Right atrium auricular region (tissue), 2 donors: ENCODE measurements at regions not wholly inside any gene's neighbourhood (a gene's known extent, or its start where the extent isn't known, plus 50 kb on each side); places are given as distances from the start of the nearest gene placed in this dataset.

Experiments used
- DNase-seq: peaks from one replicate; pipeline ENCODE4 v3.0.0-alpha.2; 2019; ENCODE audit warnings: low spot score
- H3K27ac ChIP-seq, 2 donors: fragments of 200-600 bp; sonication (generic); 1 replicate in 1 of 2; 2 replicates in 1 of 2; pipeline ENCODE4 v1.5.1; 2016 to 2019
- H3K27me3 ChIP-seq, 2 donors: fragments of 200-600 bp; sonication (generic); one replicate each; pipeline versions ENCODE4 v1.5.1 to v1.6.0; 2017 to 2019
- H3K36me3 ChIP-seq: fragments of 200-600 bp; sonication (generic); one replicate; pipeline ENCODE4 v1.5.1; 2016
- H3K4me1 ChIP-seq, 2 donors: fragments of 200-600 bp; sonication (generic); one replicate each; pipeline versions ENCODE4 v1.5.1 to v1.6.0; 2017 to 2019
- H3K4me3 ChIP-seq, 2 donors: fragments of 200-600 bp; sonication (generic); 1 replicate in 1 of 2; 2 replicates in 1 of 2; pipeline ENCODE4 v1.5.1; 2017 to 2019; ENCODE audit warnings: mild to moderate bottlenecking in 1 of 2, moderate library complexity in 1 of 2
- H3K9me3 ChIP-seq, 2 donors: fragments of 200-600 bp; sonication (generic); one replicate each; pipeline ENCODE4 v1.5.1; 2019
- CTCF ChIP-seq, 2 donors: fragments of 200-600 bp; sonication (generic); IDR thresholded peaks; one replicate each; pipeline ENCODE4 v1.5.1; 2019; ENCODE audit warnings: antibody characterized with exemption in 2 of 2

GRCh38 chr3:144296808-144297207 lies 325.2 kb downstream of the DIPK2A start:
- no peak overlapping the region for H3K27ac ChIP-seq
- no peak for DNase-seq
- TF ChIP-seq CTCF (IDR thresholded peaks at IDR 0.05): no peak
- no peaks in the 10 kb centered on the region for H3K27me3 ChIP-seq
- H3K36me3 ChIP-seq: no peaks in the 10 kb centered on the region
- no peak overlapping the region for H3K4me3 ChIP-seq
- H3K9me3 ChIP-seq: peaks cover 0 to 2% of the 10 kb centered on the region in 2 donors
- no peaks in the 10 kb centered on the region for H3K4me1 ChIP-seq

- H3K4me1 ChIP-seq: no peaks in the 10 kb centered on the region
- no peaks in the 10 kb centered on the region for H3K27me3 ChIP-seq
- peaks cover 0 to 8% of the 10 kb centered on the region in 2 donors for H3K9me3 ChIP-seq
- H3K4me3 ChIP-seq: no peak overlapping the region
- H3K27ac ChIP-seq: no peak overlapping the region
- no peak for TF ChIP-seq CTCF (IDR thresholded peaks at IDR 0.05)
- DNase-seq: no peak
- H3K36me3 ChIP-seq: no peaks in the 10 kb centered on the region
Measured at GRCh38 chr3:144301863-144302262, 330.2 kb downstream of the DIPK2A start.

GRCh38 chr3:144307951-144308350 lies 336.3 kb downstream of the DIPK2A start:
- no peak overlapping the region for H3K4me3 ChIP-seq
- H3K4me1 ChIP-seq: no peaks in the 10 kb centered on the region
- no peak for DNase-seq
- H3K9me3 ChIP-seq: peaks cover 0 to 11% of the 10 kb centered on the region in 2 donors
- no peaks in the 10 kb centered on the region for H3K27me3 ChIP-seq
- no peak overlapping the region for H3K27ac ChIP-seq
- H3K36me3 ChIP-seq: no peaks in the 10 kb centered on the region
- no peak for TF ChIP-seq CTCF (IDR thresholded peaks at IDR 0.05)

- Histone ChIP-seq H3K27ac (no peak overlapping the region), H3K27me3 (no peaks in the 10 kb centered on the region), H3K9me3 (peaks cover 0 to 11% of the 10 kb centered on the region in 2 donors), H3K4me1 (no peaks in the 10 kb centered on the region), H3K36me3 (no peaks in the 10 kb centered on the region), H3K4me3 (no peak overlapping the region)
- DNase-seq: no peak
- no peak for TF ChIP-seq CTCF (IDR thresholded peaks at IDR 0.05)
Measured at GRCh38 chr3:144308396-144308795, 336.8 kb downstream of the DIPK2A start.

GRCh38 chr3:144312702-144313101 lies 341.1 kb downstream of the DIPK2A start:
- no peaks in the 10 kb centered on the region for H3K36me3 ChIP-seq
- no peak overlapping the region for H3K4me3 ChIP-seq
- no peak for TF ChIP-seq CTCF (IDR thresholded peaks at IDR 0.05)
- peaks cover 0 to 4% of the 10 kb centered on the region in 2 donors for H3K9me3 ChIP-seq
- DNase-seq: no peak
- H3K27ac ChIP-seq: no peak overlapping the region
- no peaks in the 10 kb centered on the region for H3K4me1 ChIP-seq
- no peaks in the 10 kb centered on the region for H3K27me3 ChIP-seq

GRCh38 chr3:144314946-144315345 lies 343.3 kb downstream of the DIPK2A start:
- no peak overlapping the region for H3K27ac ChIP-seq
- TF ChIP-seq CTCF (IDR thresholded peaks at IDR 0.05): no peak
- H3K4me1 ChIP-seq: no peaks in the 10 kb centered on the region
- no peaks in the 10 kb centered on the region for H3K36me3 ChIP-seq
- no peak for DNase-seq
- peaks cover 0 to 4% of the 10 kb centered on the region in 2 donors for H3K9me3 ChIP-seq
- no peak overlapping the region for H3K4me3 ChIP-seq
- no peaks in the 10 kb centered on the region for H3K27me3 ChIP-seq
